Heart right ventricle (tissue), 16 donors: ENCODE measurements at regions not wholly inside any gene's neighbourhood (a gene's known extent, or its start where the extent isn't known, plus 50 kb on each side); places are given as distances from the start of the nearest gene placed in this dataset.

ENCODE experiments used
- ATAC-seq, 8 donors: fragments of 200-7000 bp; cut with Tn5 transposase; one replicate each; pipeline ENCODE4 v1.9.1; 2020; ENCODE audit warnings: mild to moderate bottlenecking in 8 of 8, moderate library complexity in 8 of 8, moderate number of reproducible peaks in 1 of 8
- DNase-seq, 2 donors: peaks; one replicate each; pipeline ENCODE4 v3.0.0-alpha.2; 2020
- H3K27ac ChIP-seq, 10 donors: fragments of 200-600 bp; sonication (generic) in 2 of 10; one replicate each; pipeline versions ENCODE4 v1.5.0 to v1.8.0; 2020 to 2022; ENCODE audit warnings: mild to moderate bottlenecking in 3 of 10
- H3K27me3 ChIP-seq, 7 donors: fragments of 200-600 bp; one replicate each; pipeline ENCODE4 v1.8.0; 2021 to 2022; ENCODE audit warnings: mild to moderate bottlenecking in 2 of 7
- H3K36me3 ChIP-seq, 9 donors: fragments of 200-600 bp; sonication (generic) in 1 of 9; one replicate each; pipeline versions ENCODE4 v1.5.0 to v1.8.0; 2020 to 2022; ENCODE audit warnings: mild to moderate bottlenecking in 2 of 9
- H3K4me1 ChIP-seq, 9 donors: fragments of 200-600 bp; sonication (generic) in 1 of 9; one replicate each; pipeline versions ENCODE4 v1.5.0 to v1.8.0; 2020 to 2022; ENCODE audit warnings: mild to moderate bottlenecking in 4 of 9
- H3K4me3 ChIP-seq, 10 donors: fragments of 200-600 bp; sonication (generic) in 2 of 10; one replicate each; pipeline versions ENCODE4 v1.5.0 to v1.8.0; 2020 to 2022; ENCODE audit warnings: mild to moderate bottlenecking in 7 of 10, moderate library complexity in 2 of 10
- H3K9me3 ChIP-seq, 11 donors: fragments of 200-600 bp in 10 of 11; sonication (generic) in 2 of 11; one replicate each; pipeline versions ENCODE4 v1.5.0 to v1.8.0; 2013 to 2022; ENCODE audit warnings: mild to moderate bottlenecking in 2 of 11, control low read depth in 1 of 11, moderate library complexity in 1 of 11
- CTCF ChIP-seq, 9 donors: fragments of 200-600 bp; sonication (generic) in 2 of 9; IDR thresholded peaks; one replicate each; pipeline versions ENCODE4 v1.5.0 to v1.8.0; 2021 to 2022; ENCODE audit warnings: antibody characterized with exemption in 9 of 9, mild to moderate bottlenecking in 5 of 9, moderate library complexity in 1 of 9
- WGBS, 2 donors: extraction: QIAGEN DNeasy Blood & Tissue Kit; methylation state at CpG; one replicate each; pipeline ENCODE4 v1.1.7; 2013; ENCODE audit warnings: inconsistent platforms in 1 of 2; 5-methylcytosine and 5-hydroxymethylcytosine counted together
- intact Hi-C, 10 donors: fragments of 100-400 bp; cut with DNase I; formaldehyde crosslinking; loops; one replicate each; pipeline versions ENCODE4 v1.11.1 to v1.14.2; 2022
- donor health status: Arrhythmogenic right ventricular cardiomyopathy.
- donor health status: ischemic (EF 13 %, LVEDD 7.1; RV severe dilation, severe dysfunction).
- donor health status: healthy with polysubstance abuse.
- donor health status: DM: no; HTN: yes; CAD: no.
- donor health status: DM: no; HTN: no; CAD: no.
- donor health status: ischemic (EF 25% LVEDD 6.9; RV normal size, moderate dysfunction).
- donor health status: ischemic (EF 25% LVEDD 5.7; RV mildly dilated, moderate dysfunction).
- donor health status: healthy.
- donor health status: DM: yes; HTN: yes; CAD: no.
- donor health status: Ischemic cardiomyopathy.
- donor health status: ischemic (EF 35%, LVEDD 5.7; RV mildly dilated, moderate dysfunction).
- donor health status: nonischemic (EF 11% LVEDD 7.7; RV severe dilation, severe dysfunction).
- donor health status: DM: yes; HTN: yes; CAD: no.
- donor health status: PGD.
- donor health status: ischemic (EF 29% LVEDD 5.4; RV normal size, mild dysfunction).
- donor health status: nonischemic (EF 23%, LVEDD 6.1; RV moderate dilation, normal function).

- no peak overlapping the region for H3K4me3 ChIP-seq
- H3K4me1 ChIP-seq: peaks cover 0 to 9% (median 0%) of the 10 kb centered on the region in 9 donors
- H3K27ac ChIP-seq: no peak overlapping the region
- ATAC-seq: no peak
- 96 to 100% methylated on average over 1 of the region's 1 CpG for WGBS, 2 donors
- no peak for TF ChIP-seq CTCF (IDR thresholded peaks at IDR 0.05)
- H3K36me3 ChIP-seq: no peaks in the 10 kb centered on the region
- no peaks in the 10 kb centered on the region for H3K27me3 ChIP-seq
- intact Hi-C loops: no loop called here
- DNase-seq: no peak
- H3K9me3 ChIP-seq: peaks cover 0 to 3% (median 0%) of the 10 kb centered on the region in 11 donors
Observed at GRCh38 chr12:88648625-88649024, 68.4 kb upstream of the KITLG start.

GRCh38 chr12:88646824-88647223, 66.6 kb upstream of the KITLG start:
- TF ChIP-seq CTCF (IDR thresholded peaks at IDR 0.05): no peak
- no peak overlapping the region for H3K27ac ChIP-seq
- ATAC-seq (no peak), DNase-seq (no peak)
- H3K4me3 ChIP-seq: no peak overlapping the region
- H3K4me1 ChIP-seq: peaks cover 0 to 9% (median 0%) of the 10 kb centered on the region in 9 donors
- H3K9me3 ChIP-seq: no peaks in the 10 kb centered on the region
- H3K36me3 ChIP-seq: no peaks in the 10 kb centered on the region
- intact Hi-C loops: no loop called here
- H3K27me3 ChIP-seq: no peaks in the 10 kb centered on the region

- Histone ChIP-seq H3K4me1 (peaks cover 0 to 8% (median 0%) of the 10 kb centered on the region in 9 donors), H3K4me3 (no peak overlapping the region), H3K27ac (no peak overlapping the region), H3K36me3 (no peaks in the 10 kb centered on the region), H3K27me3 (no peaks in the 10 kb centered on the region), H3K9me3 (no peaks in the 10 kb centered on the region)
- ATAC-seq (no peak), DNase-seq (no peak)
- 79 to 87% methylated on average over 1 of the region's 1 CpG for WGBS, 2 donors
- intact Hi-C loops: no loop called here
- no peak for TF ChIP-seq CTCF (IDR thresholded peaks at IDR 0.05)
Observed at GRCh38 chr12:88645816-88646215, 65.5 kb upstream of the KITLG start.

- no peaks in the 10 kb centered on the region for H3K36me3 ChIP-seq
- H3K9me3 ChIP-seq: no peaks in the 10 kb centered on the region
- intact Hi-C loops: no loop called here
- DNase-seq: no peak
- no peak for ATAC-seq
- TF ChIP-seq CTCF (IDR thresholded peaks at IDR 0.05): no peak
- H3K4me3 ChIP-seq: no peak overlapping the region
- 87 to 92% methylated on average over 7 of the region's 7 CpGs for WGBS, 2 donors
- no peaks in the 10 kb centered on the region for H3K27me3 ChIP-seq
- H3K27ac ChIP-seq: no peak overlapping the region
- peaks cover 0 to 2% (median 0%) of the 10 kb centered on the region in 9 donors for H3K4me1 ChIP-seq
Observed at GRCh38 chr12:88644946-88645702, 64.9 kb upstream of the KITLG start.
